H9 (cell line): ENCODE measurements at regions not wholly inside any gene's neighbourhood (a gene's known extent, or its start where the extent isn't known, plus 50 kb on each side); places are given as distances from the start of the nearest gene placed in this dataset.

ENCODE experiments used
- DNase-seq: peaks from one replicate; pipeline ENCODE4 v3.0.0-alpha.2; 2017
- H2AFZ ChIP-seq: one replicate; pipeline ENCODE4 v1.6.1; 2013; ENCODE audit warnings: mild to moderate bottlenecking, low read length, control low read depth, moderate library complexity
- H2AK5ac ChIP-seq: 2 replicates; pipeline ENCODE4 v1.6.1; 2013; ENCODE audit warnings: low read length, control low read depth, mixed read lengths; ENCODE audit not compliant: insufficient read length
- H2BK120ac ChIP-seq: one replicate; pipeline ENCODE4 v1.6.1; 2013; ENCODE audit warnings: low read depth, mild to moderate bottlenecking, low read length, control low read depth, inconsistent platforms; ENCODE audit not compliant: poor library complexity, severe bottlenecking
- H2BK12ac ChIP-seq: 2 replicates; pipeline ENCODE4 v1.6.1; 2013; ENCODE audit warnings: low read length, control low read depth, mixed read lengths, low read depth; ENCODE audit not compliant: insufficient read length
- H2BK15ac ChIP-seq: 2 replicates; pipeline ENCODE4 v1.6.1; 2013; ENCODE audit warnings: low read depth, low read length, control low read depth
- H2BK20ac ChIP-seq: one replicate; pipeline ENCODE4 v1.6.1; 2013; ENCODE audit warnings: low read depth, mild to moderate bottlenecking, low read length, control low read depth, inconsistent platforms; ENCODE audit not compliant: poor library complexity, severe bottlenecking
- H2BK5ac ChIP-seq: 2 replicates; pipeline ENCODE4 v1.6.1; 2013; ENCODE audit warnings: low read length, control low read depth, mixed read lengths; ENCODE audit not compliant: insufficient read length
- H3K14ac ChIP-seq: 2 replicates; pipeline ENCODE4 v1.6.1; 2013; ENCODE audit warnings: low read length, control low read depth; ENCODE audit not compliant: insufficient read depth
- H3K18ac ChIP-seq: 2 replicates; pipeline ENCODE4 v1.6.1; 2013; ENCODE audit warnings: low read depth, mild to moderate bottlenecking, mixed read lengths, low read length, control low read depth; ENCODE audit not compliant: insufficient read length
- H3K23ac ChIP-seq: 2 replicates; pipeline ENCODE4 v1.6.1; 2013; ENCODE audit warnings: low read length, control low read depth, mixed read lengths, low read depth; ENCODE audit not compliant: insufficient read length
- H3K23me2 ChIP-seq: 2 replicates; pipeline ENCODE4 v1.6.1; 2013; ENCODE audit warnings: low read depth, mild to moderate bottlenecking, mixed read lengths, low read length, control low read depth; ENCODE audit not compliant: insufficient read length, poor library complexity, severe bottlenecking
- H3K27ac ChIP-seq: 2 replicates; pipeline ENCODE4 v1.5.1; 2013; ENCODE audit warnings: low read length, control low read depth, mixed read lengths, low read depth; ENCODE audit not compliant: insufficient read length
- H3K27me3 ChIP-seq: 2 replicates; pipeline ENCODE4 v1.6.1; 2013; ENCODE audit warnings: low read length, control low read depth, inconsistent platforms; ENCODE audit not compliant: insufficient read depth
- H3K4ac ChIP-seq: 2 replicates; pipeline ENCODE4 v1.6.1; 2013; ENCODE audit warnings: low read depth, mild to moderate bottlenecking, control low read depth, inconsistent platforms, low read length, moderate library complexity
- H3K4me1 ChIP-seq: 2 replicates; pipeline ENCODE4 v1.6.1; 2013; ENCODE audit warnings: low read length, control low read depth, inconsistent platforms; ENCODE audit not compliant: insufficient read depth
- H3K4me2 ChIP-seq: 2 replicates; pipeline ENCODE4 v1.6.1; 2013; ENCODE audit warnings: low read length, control low read depth, mixed read lengths; ENCODE audit not compliant: insufficient read length, insufficient read depth
- H3K56ac ChIP-seq: 2 replicates; pipeline ENCODE4 v1.6.1; 2013; ENCODE audit warnings: low read depth, mild to moderate bottlenecking, mixed read lengths, low read length, control low read depth; ENCODE audit not compliant: insufficient read length
- H3K79me1 ChIP-seq: 2 replicates; pipeline ENCODE4 v1.6.1; 2013; ENCODE audit warnings: low read depth, mild to moderate bottlenecking, moderate library complexity, low read length, control low read depth, inconsistent platforms; ENCODE audit not compliant: insufficient read depth, poor library complexity, severe bottlenecking
- H3K79me2 ChIP-seq: 2 replicates; pipeline ENCODE4 v1.6.1; 2013; ENCODE audit warnings: low read length, control low read depth, inconsistent platforms; ENCODE audit not compliant: insufficient read depth
- H3K9ac ChIP-seq: 2 replicates; pipeline ENCODE4 v1.6.1; 2013; ENCODE audit warnings: low read length, control low read depth, mixed read lengths; ENCODE audit not compliant: insufficient read length; ENCODE audit errors: extremely low read depth
- H3K9me3 ChIP-seq: one replicate; pipeline ENCODE4 v1.6.1; 2013; ENCODE audit warnings: low read depth, low read length, inconsistent platforms; ENCODE audit not compliant: control insufficient read depth
- H3T11ph ChIP-seq: one replicate; pipeline ENCODE4 v1.6.1; 2013; ENCODE audit warnings: mild to moderate bottlenecking, low read length, control low read depth, inconsistent platforms
- H4K20me1 ChIP-seq: one replicate; pipeline ENCODE4 v1.6.1; 2013; ENCODE audit not compliant: control insufficient read depth, insufficient read length, insufficient read depth
- H4K5ac ChIP-seq: 2 replicates; pipeline ENCODE4 v1.6.1; 2013; ENCODE audit warnings: low read depth, mild to moderate bottlenecking, mixed read lengths, low read length, control low read depth; ENCODE audit not compliant: insufficient read length
- H4K8ac ChIP-seq: replicated peaks from 2 replicates; pipeline ENCODE4 v1.6.1; 2013; ENCODE audit warnings: low read length, control low read depth, mixed read lengths, low read depth; ENCODE audit not compliant: insufficient read length
- H4K91ac ChIP-seq: 2 replicates; pipeline ENCODE4 v1.6.1; 2013; ENCODE audit warnings: low read depth, mild to moderate bottlenecking, moderate library complexity, mixed read lengths, low read length, control low read depth; ENCODE audit not compliant: insufficient read length
- H3K27ac Mint-ChIP-seq, 3 experiments: 2 replicates in 2 of 3; 3 replicates in 1 of 3; pipeline ENCODE4 v1.8.0; 2020 to 2021; ENCODE audit warnings: mixed read lengths in 3 of 3, mild to moderate bottlenecking in 1 of 3, moderate library complexity in 1 of 3
- H3K27me3 Mint-ChIP-seq: 2 replicates; pipeline ENCODE4 v1.8.0; 2021; ENCODE audit warnings: low read depth, mild to moderate bottlenecking, moderate library complexity, mixed read lengths
- H3K36me3 Mint-ChIP-seq, 3 experiments: 2 replicates in 2 of 3; 3 replicates in 1 of 3; pipeline ENCODE4 v1.8.0; 2020 to 2021; ENCODE audit warnings: low read depth in 3 of 3, mixed read lengths in 3 of 3; ENCODE audit not compliant: insufficient read depth in 1 of 3
- H3K4me1 Mint-ChIP-seq, 2 experiments: 2 replicates each; pipeline ENCODE4 v1.8.0; 2020; ENCODE audit warnings: mixed read lengths in 2 of 2
- H3K4me3 Mint-ChIP-seq, 2 experiments: 2 replicates in 1 of 2; 3 replicates in 1 of 2; pipeline ENCODE4 v1.8.0; 2020 to 2021; ENCODE audit warnings: mild to moderate bottlenecking in 2 of 2, mixed read lengths in 2 of 2, moderate library complexity in 1 of 2
- H3K9me3 Mint-ChIP-seq, 2 experiments: 2 replicates in 1 of 2; 3 replicates in 1 of 2; pipeline ENCODE4 v1.8.0; 2020; ENCODE audit warnings: mild to moderate bottlenecking in 2 of 2, mixed read lengths in 2 of 2, moderate library complexity in 1 of 2
- whole genome bisulfite sequencing: extraction: QIAGEN DNeasy Blood & Tissue Kit; methylation state at CpG from one replicate; pipeline ENCODE4 v1.1.7; 2013; ENCODE audit warnings: missing lambda C conversion rate, low lambda C conversion rate, mixed read lengths; ENCODE audit not compliant: insufficient read length; ENCODE audit errors: extremely low coverage; 5-methylcytosine and 5-hydroxymethylcytosine counted together
- TF ChIP-seq, protein P1 (sequence below): fragments of 200-600 bp; sonication (generic); conservative IDR thresholded peaks from 3 replicates; pipeline ENCODE4 v1.8.0; 2021; ENCODE audit warnings: antibody characterized with exemption, mild to moderate bottlenecking

GRCh38 chr2:210922419-210922818 lies 366.0 kb downstream of the CPS1 start:
- H3K9ac ChIP-seq = no peak overlapping the region
- no peak overlapping the region for H2AFZ ChIP-seq
- H3K23me2 ChIP-seq = no peaks in the 10 kb centered on the region
- no peak overlapping the region for H2BK120ac ChIP-seq
- no peak overlapping the region for H2BK15ac ChIP-seq
- no peak overlapping the region for H2BK20ac ChIP-seq
- H3K4me3 Mint-ChIP-seq = no peak overlapping the region
- no peak for DNase-seq
- no peak overlapping the region for H3K18ac ChIP-seq
- H3K79me2 ChIP-seq = no peaks in the 10 kb centered on the region
- H3K4me2 ChIP-seq = no peak overlapping the region
- no peak overlapping the region for H4K5ac ChIP-seq
- H3K14ac ChIP-seq = no peak overlapping the region
- 0 out of 4 replicates have a peak, but pooled peaks cover 0 to 1% of the 10 kb centered on the region in 2 experiments for H3K4me1 Mint-ChIP-seq
- H3K4ac ChIP-seq = no peak overlapping the region
- no peak overlapping the region for H3K27ac Mint-ChIP-seq
- TF ChIP-seq, protein P1, sequence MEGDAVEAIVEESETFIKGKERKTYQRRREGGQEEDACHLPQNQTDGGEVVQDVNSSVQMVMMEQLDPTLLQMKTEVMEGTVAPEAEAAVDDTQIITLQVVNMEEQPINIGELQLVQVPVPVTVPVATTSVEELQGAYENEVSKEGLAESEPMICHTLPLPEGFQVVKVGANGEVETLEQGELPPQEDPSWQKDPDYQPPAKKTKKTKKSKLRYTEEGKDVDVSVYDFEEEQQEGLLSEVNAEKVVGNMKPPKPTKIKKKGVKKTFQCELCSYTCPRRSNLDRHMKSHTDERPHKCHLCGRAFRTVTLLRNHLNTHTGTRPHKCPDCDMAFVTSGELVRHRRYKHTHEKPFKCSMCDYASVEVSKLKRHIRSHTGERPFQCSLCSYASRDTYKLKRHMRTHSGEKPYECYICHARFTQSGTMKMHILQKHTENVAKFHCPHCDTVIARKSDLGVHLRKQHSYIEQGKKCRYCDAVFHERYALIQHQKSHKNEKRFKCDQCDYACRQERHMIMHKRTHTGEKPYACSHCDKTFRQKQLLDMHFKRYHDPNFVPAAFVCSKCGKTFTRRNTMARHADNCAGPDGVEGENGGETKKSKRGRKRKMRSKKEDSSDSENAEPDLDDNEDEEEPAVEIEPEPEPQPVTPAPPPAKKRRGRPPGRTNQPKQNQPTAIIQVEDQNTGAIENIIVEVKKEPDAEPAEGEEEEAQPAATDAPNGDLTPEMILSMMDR = no peak
- no peak overlapping the region for H2BK12ac ChIP-seq
- H3K79me1 ChIP-seq = no peaks in the 10 kb centered on the region
- H4K8ac ChIP-seq = no peak overlapping the region
- no peak overlapping the region for H3K27ac ChIP-seq
- no peaks in the 10 kb centered on the region for H4K20me1 ChIP-seq
- H3T11ph ChIP-seq = no peak overlapping the region
- H4K91ac ChIP-seq = no peak overlapping the region
- no peak overlapping the region for H2BK5ac ChIP-seq
- no peak overlapping the region for H2AK5ac ChIP-seq
- no peaks in the 10 kb centered on the region; the same call in 1 of the 2 replicates for H3K27me3 Mint-ChIP-seq
- no CpG with 5 or more reads among the region's 1 CpG for WGBS
- 0 out of 7 replicates have a peak, but pooled peaks cover 0 to 5% (median 0%) of the 10 kb centered on the region in 3 experiments for H3K36me3 Mint-ChIP-seq
- H3K23ac ChIP-seq = no peak overlapping the region
- H3K27me3 ChIP-seq = no peaks in the 10 kb centered on the region
- no peaks in the 10 kb centered on the region for H3K9me3 ChIP-seq
- H3K9me3 Mint-ChIP-seq = peaks cover 4 to 9% of the 10 kb centered on the region in 2 experiments; a peak in 3 of 5 replicates
- no peaks in the 10 kb centered on the region for H3K4me1 ChIP-seq
- H3K56ac ChIP-seq = no peak overlapping the region
